ENCODE measurements at regions not wholly inside any gene's neighbourhood (a gene's known extent, or its start where the extent isn't known, plus 50 kb on each side); places are given as distances from the start of the nearest gene placed in this dataset.
"Not testable (repeated sequence)": the region's sequence is repeated elsewhere in the genome, so short reads cannot be mapped to it uniquely, and the experiment has no call there.

GRCh38 chr2:208608122-208608835, 201.7 kb downstream of the PTH2R start:
- DNase-seq: no peak

GRCh38 chr2:208609166-208609804, 202.7 kb downstream of the PTH2R start:
- DNase-seq: no peak

GRCh38 chr2:208615675-208616074, 209.1 kb downstream of the PTH2R start:
- DNase-seq: not testable (repeated sequence)

- DNase-seq: no peak
Measured at GRCh38 chr2:208618220-208618619, 211.6 kb downstream of the PTH2R start.

- no peak for DNase-seq
Measured at GRCh38 chr2:208619993-208620392, 213.4 kb downstream of the PTH2R start.

DNA sequence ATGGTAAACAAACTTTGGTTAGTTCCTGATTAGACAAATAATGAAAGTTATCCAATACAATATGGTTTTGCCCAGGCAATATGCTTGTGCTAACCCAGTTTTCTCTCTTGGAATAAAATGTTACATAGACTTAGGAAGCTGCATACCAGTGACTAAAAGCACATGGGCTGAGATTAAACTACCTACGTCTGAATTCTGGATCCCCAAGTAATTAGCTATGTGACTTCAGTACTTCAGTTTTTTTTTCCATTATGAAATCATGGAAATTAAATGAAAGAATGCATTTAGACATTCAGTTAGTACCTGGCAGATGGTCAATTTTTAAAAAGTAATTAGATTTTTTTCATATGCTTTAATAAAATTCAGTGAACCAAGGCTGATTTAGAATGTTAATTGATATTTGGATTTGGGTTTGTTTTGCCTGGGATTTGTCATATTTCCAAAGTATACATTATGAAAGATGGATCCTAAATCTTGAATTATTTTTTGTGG, 213.9 kb downstream of the PTH2R start:
- DNase-seq: no peak

GRCh38 chr2:208627110-208627884, 220.7 kb downstream of the PTH2R start:
- DNase-seq: no peak

- no peak for DNase-seq
Measured at GRCh38 chr2:208627916-208628315, 221.3 kb downstream of the PTH2R start.

DNA sequence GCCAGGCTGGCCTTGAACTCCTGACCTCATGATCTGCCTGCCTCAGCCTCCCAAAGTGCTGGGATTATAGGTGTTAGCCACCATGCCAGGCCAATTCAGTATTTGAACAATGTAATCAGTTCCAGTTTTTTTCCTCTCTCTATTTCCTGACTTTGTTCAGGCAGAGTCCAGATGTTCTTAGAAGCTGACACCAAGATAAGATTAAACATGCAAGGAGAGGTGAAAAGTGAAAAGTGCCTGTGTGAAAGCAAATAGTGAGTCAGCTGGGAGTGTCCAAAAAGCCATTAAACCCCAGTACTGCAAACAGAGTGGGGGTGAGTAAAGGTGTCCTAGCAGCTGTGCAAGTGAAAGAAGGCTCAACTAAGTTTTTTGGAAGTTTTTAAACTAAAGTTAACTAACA, 231.5 kb downstream of the PTH2R start:
- DNase-seq: no peak

GRCh38 chr2:208642125-208642779, 235.7 kb downstream of the PTH2R start:
- no peak for DNase-seq

- no peak for DNase-seq
Measured at GRCh38 chr2:208643145-208643544, 236.6 kb downstream of the PTH2R start.

- DNase-seq: no peak
Measured at GRCh38 chr2:208645226-208645625, 238.6 kb downstream of the PTH2R start.

DNA sequence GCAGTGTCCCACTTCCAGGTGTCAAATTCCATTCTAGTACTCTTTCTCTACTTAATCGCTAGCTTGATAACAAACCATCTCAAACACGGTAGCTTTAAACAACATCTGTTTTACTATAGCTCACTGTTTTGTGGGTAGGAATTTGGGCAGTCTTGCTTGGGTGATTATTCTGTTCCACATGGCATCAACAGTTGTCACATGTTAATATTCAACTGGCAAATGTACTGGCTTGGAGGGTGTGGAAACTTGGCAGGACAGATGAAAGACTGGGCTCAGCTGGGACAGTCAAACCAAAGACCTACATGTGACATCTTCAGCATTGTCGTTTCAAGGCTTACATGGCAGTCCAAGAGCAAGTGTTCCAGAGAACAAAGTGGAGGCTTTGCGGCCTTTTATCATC, 241.8 kb downstream of the PTH2R start:
- DNase-seq: no peak

- no peak for DNase-seq
Measured at GRCh38 chr2:208653383-208653782, 246.8 kb downstream of the PTH2R start.

- no peak for DNase-seq
Measured at GRCh38 chr2:208654056-208654455, 247.5 kb downstream of the PTH2R start.

- no peak for DNase-seq
Measured at GRCh38 chr2:208657468-208657867, 250.9 kb downstream of the PTH2R start.

DNA sequence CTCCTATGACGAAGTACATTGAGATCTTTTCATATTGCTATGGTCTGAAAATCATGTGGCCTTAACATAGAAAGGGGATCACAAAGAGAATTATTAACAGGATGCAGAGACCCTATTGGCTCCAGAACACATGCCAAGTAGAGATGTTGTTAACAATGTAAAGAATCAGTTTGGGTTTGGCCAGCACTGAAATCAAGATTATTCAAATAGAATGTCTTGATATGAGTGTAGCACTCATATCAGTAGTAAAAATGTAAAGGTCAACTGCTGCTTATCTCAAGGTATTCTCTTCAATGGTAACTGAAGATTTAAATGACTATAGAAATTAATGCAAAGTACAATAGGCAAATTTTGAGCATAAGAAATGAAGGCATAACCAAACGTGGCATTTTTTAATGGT, 262.8 kb downstream of the PTH2R start:
- DNase-seq: no peak

- DNase-seq: no peak
Measured at GRCh38 chr2:208671284-208671683, 264.7 kb downstream of the PTH2R start.

DNA sequence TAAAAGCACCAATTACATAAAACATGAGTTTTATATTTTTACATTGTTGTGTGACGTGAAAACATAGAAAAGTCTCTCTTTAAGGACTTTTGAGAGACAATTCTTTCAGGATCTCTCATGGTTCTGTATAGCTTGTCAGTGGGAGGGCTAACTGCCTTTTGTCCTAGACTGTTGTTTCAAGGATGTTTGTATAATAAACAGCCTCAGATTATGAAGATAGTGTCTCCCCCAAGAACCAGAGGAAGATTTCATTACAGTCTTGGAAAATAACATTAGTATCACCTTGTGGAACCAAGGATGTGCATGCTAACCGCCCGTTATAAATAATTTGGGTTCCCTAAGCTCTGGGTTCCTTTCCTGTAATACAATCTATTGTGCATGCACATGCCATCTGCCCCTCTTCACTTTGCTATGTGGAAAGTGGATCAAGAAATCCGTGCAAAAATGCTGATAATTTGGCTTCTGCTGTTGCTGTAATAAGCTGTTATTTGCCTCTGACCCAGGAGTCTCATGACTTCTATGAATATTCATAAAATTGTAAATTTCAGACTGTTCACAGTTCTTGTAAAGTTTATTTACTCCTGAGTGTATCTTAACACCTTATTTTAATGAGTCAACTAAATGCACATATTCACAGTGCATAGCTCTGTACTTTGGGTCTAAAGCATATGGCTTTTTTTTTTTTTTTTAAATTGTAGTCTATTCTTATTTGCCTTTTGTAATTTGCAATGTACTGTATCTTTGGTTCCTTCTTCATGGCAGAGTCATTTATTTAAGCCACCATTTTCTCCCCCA, 265.5 kb downstream of the PTH2R start:
- DNase-seq: no peak

DNA sequence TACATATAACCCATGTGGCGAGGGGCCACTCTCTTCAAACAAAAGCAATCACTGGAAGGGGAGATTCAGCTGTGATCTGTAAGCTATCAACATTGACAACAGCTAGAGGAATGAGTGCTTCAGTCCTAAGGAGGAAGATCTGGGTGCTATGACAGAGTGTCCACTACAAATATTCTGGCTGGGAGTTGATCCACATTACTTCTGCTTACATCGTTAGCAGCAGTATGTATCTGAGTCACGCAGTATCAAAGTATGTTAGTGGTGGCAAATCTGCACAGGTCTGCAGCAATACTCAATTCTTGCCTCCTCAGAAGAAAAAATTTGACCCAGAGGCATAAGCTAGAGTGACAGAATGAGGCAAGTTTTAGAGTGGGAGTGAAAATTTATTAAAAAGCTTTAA, 267.0 kb downstream of the PTH2R start:
- no peak for DNase-seq

GRCh38 chr2:208674919-208675318, 268.3 kb downstream of the PTH2R start:
- no peak for DNase-seq

DNA sequence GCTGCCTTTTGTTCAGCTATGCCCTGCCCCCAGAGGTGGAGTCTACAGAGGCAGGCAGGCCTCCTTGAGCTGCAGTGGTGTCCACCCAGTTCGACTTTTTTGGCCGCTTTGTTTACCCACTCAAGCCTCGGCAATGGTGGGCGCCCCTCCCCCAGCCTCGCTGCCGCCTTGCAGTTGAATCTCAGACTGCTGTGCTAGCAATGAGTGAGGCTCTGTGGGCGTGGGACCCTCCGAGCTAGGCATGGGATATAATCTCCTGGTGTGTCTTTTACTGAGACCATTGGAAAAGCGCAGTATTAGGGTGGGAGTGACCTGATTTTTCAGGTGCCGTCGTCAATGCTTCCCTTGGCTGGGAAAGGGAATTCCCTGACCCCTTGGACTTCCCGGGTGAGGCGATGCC, 279.3 kb downstream of the PTH2R start:
- not testable (repeated sequence) for DNase-seq

Data from AML-193 (cell line).